Astrocyte (in vitro differentiated cells and primary cell): ENCODE measurements at regions not wholly inside any gene's neighbourhood (a gene's known extent, or its start where the extent isn't known, plus 50 kb on each side); places are given as distances from the start of the nearest gene placed in this dataset.

Experiments
- DNase-seq: peaks from one replicate; pipeline ENCODE4 v3.0.0-alpha.2; 2010; ENCODE audit warnings: low read depth
- FAIRE-seq: peaks from 2 replicates; lab custom pipeline; 2011; peaks lifted over from hg19 to GRCh38; lab: Jason Lieb, UNC
- H2AFZ ChIP-seq: 2 replicates; pipeline ENCODE4 v1.6.0; 2012; ENCODE audit warnings: low read depth, low read length, inconsistent platforms
- H3K27ac ChIP-seq: 2 replicates; pipeline ENCODE4 v1.5.1; 2011; ENCODE audit warnings: low read depth, low read length, inconsistent platforms
- H3K27me3 ChIP-seq: 2 replicates; pipeline ENCODE4 v1.6.0; 2011; ENCODE audit warnings: low read length, inconsistent platforms; ENCODE audit not compliant: insufficient read depth
- H3K36me3 ChIP-seq: 2 replicates; pipeline ENCODE4 v1.5.1; 2011; ENCODE audit warnings: low read length, inconsistent platforms; ENCODE audit not compliant: insufficient read depth
- H3K4me1 ChIP-seq: 2 replicates; pipeline ENCODE4 v1.5.1; 2011; ENCODE audit warnings: low read length, inconsistent platforms; ENCODE audit not compliant: insufficient read depth
- H3K4me2 ChIP-seq: 2 replicates; pipeline ENCODE4 v1.6.0; 2012; ENCODE audit warnings: low read length, inconsistent platforms
- H3K4me3 ChIP-seq: 2 replicates; pipeline ENCODE4 v1.5.1; 2011; ENCODE audit warnings: low read depth, mild to moderate bottlenecking, low read length, inconsistent platforms; ENCODE audit not compliant: insufficient read depth
- H3K79me2 ChIP-seq: 2 replicates; pipeline ENCODE4 v1.6.0; 2012; ENCODE audit warnings: mild to moderate bottlenecking, low read length, inconsistent platforms; ENCODE audit not compliant: insufficient read depth
- H3K9ac ChIP-seq: 2 replicates; pipeline ENCODE4 v1.6.0; 2012; ENCODE audit warnings: mild to moderate bottlenecking, low read length, inconsistent platforms
- H3K9me3 ChIP-seq: 2 replicates; pipeline ENCODE4 v1.5.1; 2012; ENCODE audit warnings: low read depth, mild to moderate bottlenecking, low read length, inconsistent platforms; ENCODE audit not compliant: insufficient read depth
- H4K20me1 ChIP-seq: 2 replicates; pipeline ENCODE4 v1.6.0; 2012; ENCODE audit warnings: low read length, inconsistent platforms; ENCODE audit not compliant: insufficient read depth
- H3K27ac Mint-ChIP-seq: one replicate; pipeline ENCODE4 v1.8.0; 2021; ENCODE audit warnings: mild to moderate bottlenecking, mixed read lengths; ENCODE audit not compliant: unreplicated experiment
- H3K27me3 Mint-ChIP-seq: one replicate; pipeline ENCODE4 v1.8.0; 2021; ENCODE audit warnings: low read depth, mixed read lengths; ENCODE audit not compliant: unreplicated experiment
- H3K36me3 Mint-ChIP-seq: one replicate; pipeline ENCODE4 v1.8.0; 2021; ENCODE audit warnings: low read depth, mixed read lengths; ENCODE audit not compliant: unreplicated experiment
- H3K4me1 Mint-ChIP-seq: one replicate; pipeline ENCODE4 v1.8.0; 2021; ENCODE audit warnings: low read depth, mixed read lengths; ENCODE audit not compliant: unreplicated experiment
- H3K4me3 Mint-ChIP-seq: one replicate; pipeline ENCODE4 v1.8.0; 2021; ENCODE audit warnings: mild to moderate bottlenecking, moderate library complexity, mixed read lengths; ENCODE audit not compliant: unreplicated experiment
- H3K9me3 Mint-ChIP-seq: one replicate; pipeline ENCODE4 v1.8.0; 2021; ENCODE audit warnings: mild to moderate bottlenecking, mixed read lengths; ENCODE audit not compliant: unreplicated experiment
- CTCF ChIP-seq: IDR thresholded peaks from 2 replicates; pipeline ENCODE4 v1.5.1; 2011; ENCODE audit warnings: low read depth, mild to moderate bottlenecking, inconsistent platforms, low read length, moderate library complexity; ENCODE audit not compliant: insufficient read depth
- EZH2 ChIP-seq: IDR thresholded peaks from 2 replicates; pipeline ENCODE4 v1.6.1; 2012; ENCODE audit warnings: mild to moderate bottlenecking, low read length, inconsistent platforms; ENCODE audit not compliant: insufficient read depth

- FAIRE-seq (no peak), DNase-seq (no peak)
- Mint-ChIP-seq H3K36me3 (peaks cover 2% of the 10 kb centered on the region), H3K27me3 (no peaks in the 10 kb centered on the region), H3K4me1 (no peaks in the 10 kb centered on the region), H3K9me3 (peaks cover 5% of the 10 kb centered on the region), H3K4me3 (no peak overlapping the region), H3K27ac (no peak overlapping the region)
- H3K27ac ChIP-seq = no peak overlapping the region
- no peak overlapping the region for H2AFZ ChIP-seq
- H3K79me2 ChIP-seq = no peaks in the 10 kb centered on the region
- TF ChIP-seq EZH2 (no peak), CTCF (no peak)
- H3K4me3 ChIP-seq = no peak overlapping the region
- H3K4me2 ChIP-seq = no peak overlapping the region
- no peak overlapping the region for H3K9ac ChIP-seq
- H3K9me3 ChIP-seq = peaks cover 5% of the 10 kb centered on the region
- no peaks in the 10 kb centered on the region for H3K36me3 ChIP-seq
- H3K4me1 ChIP-seq = no peaks in the 10 kb centered on the region
- H4K20me1 ChIP-seq = no peaks in the 10 kb centered on the region
- no peaks in the 10 kb centered on the region for H3K27me3 ChIP-seq
Observed at GRCh38 chr2:51232027-51232426, 200.1 kb upstream of the NRXN1 start.

- H3K27ac ChIP-seq = no peak overlapping the region
- H3K27me3 ChIP-seq = no peaks in the 10 kb centered on the region
- DNase-seq (no peak), FAIRE-seq (no peak)
- Mint-ChIP-seq H3K27ac (no peak overlapping the region), H3K4me1 (no peaks in the 10 kb centered on the region), H3K4me3 (no peak overlapping the region), H3K9me3 (peaks cover 5% of the 10 kb centered on the region), H3K36me3 (peaks cover 2% of the 10 kb centered on the region), H3K27me3 (no peaks in the 10 kb centered on the region)
- H3K9me3 ChIP-seq = peaks cover 5% of the 10 kb centered on the region
- no peaks in the 10 kb centered on the region for H3K79me2 ChIP-seq
- no peaks in the 10 kb centered on the region for H3K4me1 ChIP-seq
- H3K36me3 ChIP-seq = no peaks in the 10 kb centered on the region
- no peak overlapping the region for H3K4me2 ChIP-seq
- TF ChIP-seq EZH2 (no peak), CTCF (no peak)
- no peak overlapping the region for H3K9ac ChIP-seq
- no peaks in the 10 kb centered on the region for H4K20me1 ChIP-seq
- no peak overlapping the region for H3K4me3 ChIP-seq
- H2AFZ ChIP-seq = no peak overlapping the region
Observed at GRCh38 chr2:51231071-51231470, 199.1 kb upstream of the NRXN1 start.

GRCh38 chr2:51225377-51225776 is 193.4 kb upstream of the NRXN1 start:
- Mint-ChIP-seq H3K36me3 (no peaks in the 10 kb centered on the region), H3K27ac (no peak overlapping the region), H3K4me3 (no peak overlapping the region), H3K27me3 (no peaks in the 10 kb centered on the region), H3K9me3 (no peaks in the 10 kb centered on the region), H3K4me1 (no peaks in the 10 kb centered on the region)
- Histone ChIP-seq H4K20me1 (no peaks in the 10 kb centered on the region), H3K9ac (no peak overlapping the region), H3K27me3 (no peaks in the 10 kb centered on the region), H3K9me3 (no peaks in the 10 kb centered on the region), H3K4me2 (no peak overlapping the region), H3K27ac (no peak overlapping the region), H3K4me1 (no peaks in the 10 kb centered on the region), H3K4me3 (no peak overlapping the region), H3K79me2 (no peaks in the 10 kb centered on the region), H2AFZ (no peak overlapping the region), H3K36me3 (no peaks in the 10 kb centered on the region)
- FAIRE-seq (no peak), DNase-seq (no peak)
- TF ChIP-seq CTCF = no peak
- no peak for TF ChIP-seq EZH2
